ENCODE measurements at regions not wholly inside any gene's neighbourhood (a gene's known extent, or its start where the extent isn't known, plus 50 kb on each side); places are given as distances from the start of the nearest gene placed in this dataset.
"Not testable (repeated sequence)": the region's sequence is repeated elsewhere in the genome, so short reads cannot be mapped to it uniquely, and the experiment has no call there.

GRCh38 chr7:145464287-145464686, 628.4 kb upstream of the TPK1 start:
- no peak for DNase-seq (ENCODE audit: low spot score)

GRCh38 chr7:145462463-145462862, 626.6 kb upstream of the TPK1 start:
- DNase-seq (ENCODE audit: low spot score), result no peak

GRCh38 chr7:145434811-145435210, 599.0 kb upstream of the TPK1 start:
- no peak for DNase-seq (ENCODE audit: low spot score)

- no peak for DNase-seq (ENCODE audit: low spot score)
Observed at GRCh38 chr7:145431834-145432233, 596.0 kb upstream of the TPK1 start.

GRCh38 chr7:145418481-145418880, 582.6 kb upstream of the TPK1 start:
- DNase-seq (ENCODE audit: low spot score), result not testable (repeated sequence)

GRCh38 chr7:145411066-145411465, 575.2 kb upstream of the TPK1 start:
- peak; percentile 55 for DNase-seq (ENCODE audit: low spot score)

GRCh38 chr7:145398758-145399157, 562.9 kb upstream of the TPK1 start:
- DNase-seq (ENCODE audit: low spot score), result no peak

- no peak for DNase-seq (ENCODE audit: low spot score)
Observed at GRCh38 chr7:145394126-145394525, 558.3 kb upstream of the TPK1 start.

- DNase-seq (ENCODE audit: low spot score), result no peak
Observed at GRCh38 chr7:145382762-145383161, 546.9 kb upstream of the TPK1 start.

- DNase-seq (ENCODE audit: low spot score), result no peak
Observed at GRCh38 chr7:145378197-145378596, 542.3 kb upstream of the TPK1 start.

GRCh38 chr7:145360511-145361100, 524.8 kb upstream of the TPK1 start:
- DNase-seq (ENCODE audit: low spot score), result no peak

- no peak for DNase-seq (ENCODE audit: low spot score)
Observed at GRCh38 chr7:145350334-145350733, 514.5 kb upstream of the TPK1 start.

- DNase-seq (ENCODE audit: low spot score), result not testable (repeated sequence)
Observed at GRCh38 chr7:145349452-145349851, 513.6 kb upstream of the TPK1 start.

- DNase-seq (ENCODE audit: low spot score), result no peak
Observed at GRCh38 chr7:145347271-145347670, 511.4 kb upstream of the TPK1 start.

GRCh38 chr7:145339319-145339718, 503.5 kb upstream of the TPK1 start:
- DNase-seq (ENCODE audit: low spot score), result no peak

GRCh38 chr7:145331522-145331921, 495.7 kb upstream of the TPK1 start:
- DNase-seq (ENCODE audit: low spot score), result no peak

- DNase-seq (ENCODE audit: low spot score), result no peak
Observed at GRCh38 chr7:145331076-145331475, 495.2 kb upstream of the TPK1 start.

- DNase-seq (ENCODE audit: low spot score), result no peak
Observed at GRCh38 chr7:145327646-145328045, 491.8 kb upstream of the TPK1 start.

- no peak for DNase-seq (ENCODE audit: low spot score)
Observed at GRCh38 chr7:145324081-145324480, 488.2 kb upstream of the TPK1 start.

- no peak for DNase-seq (ENCODE audit: low spot score)
Observed at GRCh38 chr7:145313551-145313950, 477.7 kb upstream of the TPK1 start.

GRCh38 chr7:145293754-145294153, 457.9 kb upstream of the TPK1 start:
- no peak for DNase-seq (ENCODE audit: low spot score)

GRCh38 chr7:145293228-145293701, 457.4 kb upstream of the TPK1 start:
- no peak for DNase-seq (ENCODE audit: low spot score)

GRCh38 chr7:145289384-145289783, 453.5 kb upstream of the TPK1 start:
- no peak for DNase-seq (ENCODE audit: low spot score)

- no peak for DNase-seq (ENCODE audit: low spot score)
Observed at GRCh38 chr7:145276118-145276517, 440.3 kb upstream of the TPK1 start.

Measured in putamen (tissue), 1 donor.